GM23338 (cell line): ENCODE measurements at regions not wholly inside any gene's neighbourhood (a gene's known extent, or its start where the extent isn't known, plus 50 kb on each side); places are given as distances from the start of the nearest gene placed in this dataset.

ENCODE experiments used
- ATAC-seq: fragments of 200-7000 bp; cut with Tn5 transposase; 3 replicates; pipeline ENCODE4 v1.9.1; 2020
- DNase-seq: peaks from one replicate; pipeline ENCODE4 v3.0.0-alpha.2; 2015; ENCODE audit warnings: low spot score
- H2AFZ ChIP-seq: fragments of 200-600 bp; sonication (generic); 2 replicates; pipeline ENCODE4 v1.8.0; 2016; ENCODE audit warnings: antibody characterized with exemption, mild to moderate bottlenecking, moderate library complexity
- H3F3A ChIP-seq: fragments of 200-600 bp; sonication (generic); replicated peaks from 2 replicates; pipeline ENCODE4 v1.8.0; 2017; ENCODE audit warnings: antibody characterized with exemption, mixed run types, low read depth
- H3K27ac ChIP-seq: fragments of 200-600 bp; sonication (generic); 2 replicates; pipeline ENCODE4 v1.6.1; 2016; ENCODE audit warnings: low read depth
- H3K27me3 ChIP-seq: fragments of 200-600 bp; sonication (generic); 2 replicates; pipeline ENCODE4 v1.8.0; 2016; ENCODE audit warnings: mild to moderate bottlenecking, mixed run types, moderate library complexity; ENCODE audit not compliant: insufficient read depth
- H3K36me3 ChIP-seq: fragments of 200-600 bp; sonication (generic); 2 replicates; pipeline ENCODE4 v1.8.0; 2016; ENCODE audit warnings: mild to moderate bottlenecking; ENCODE audit not compliant: insufficient read depth
- H3K4me1 ChIP-seq: fragments of 200-600 bp; sonication (generic); 2 replicates; pipeline ENCODE4 v1.8.0; 2016; ENCODE audit warnings: mild to moderate bottlenecking, moderate library complexity; ENCODE audit not compliant: insufficient read depth
- H3K4me2 ChIP-seq: fragments of 200-600 bp; sonication (generic); 2 replicates; pipeline ENCODE4 v1.7.1; 2017; ENCODE audit warnings: mixed run types
- H3K4me3 ChIP-seq: fragments of 200-600 bp; sonication (generic); 2 replicates; pipeline ENCODE4 v1.6.1; 2016; ENCODE audit warnings: mixed run types
- H3K79me2 ChIP-seq: fragments of 200-600 bp; sonication (generic); replicated peaks from 2 replicates; pipeline ENCODE4 v1.8.0; 2017; ENCODE audit warnings: mild to moderate bottlenecking; ENCODE audit not compliant: insufficient read depth
- H3K9me2 ChIP-seq: fragments of 200-600 bp; sonication (generic); 2 replicates; pipeline ENCODE4 v1.8.0; 2017; ENCODE audit not compliant: insufficient read depth
- H4K20me1 ChIP-seq: fragments of 200-600 bp; sonication (generic); replicated peaks from 2 replicates; pipeline ENCODE4 v1.8.0; 2017; ENCODE audit warnings: mild to moderate bottlenecking; ENCODE audit not compliant: insufficient read depth
- H3K27ac Mint-ChIP-seq: 2 replicates; pipeline ENCODE4 v1.8.0; 2020; ENCODE audit warnings: inconsistent platforms, mild to moderate bottlenecking, moderate library complexity, mixed read lengths
- H3K27me3 Mint-ChIP-seq: 3 replicates; pipeline ENCODE4 v1.8.0; 2022; ENCODE audit warnings: low read depth, mild to moderate bottlenecking, moderate library complexity, mixed read lengths, inconsistent platforms; ENCODE audit not compliant: insufficient read depth, poor library complexity
- H3K36me3 Mint-ChIP-seq: 3 replicates; pipeline ENCODE4 v1.8.0; 2021; ENCODE audit warnings: low read depth, mild to moderate bottlenecking, inconsistent platforms, moderate library complexity, mixed read lengths
- H3K4me1 Mint-ChIP-seq: 3 replicates; pipeline ENCODE4 v1.8.0; 2020; ENCODE audit warnings: mild to moderate bottlenecking, inconsistent platforms, mixed read lengths
- H3K4me3 Mint-ChIP-seq: 3 replicates; pipeline ENCODE4 v1.8.0; 2021; ENCODE audit warnings: moderate library complexity, mild to moderate bottlenecking, inconsistent platforms, mixed read lengths
- H3K9me3 Mint-ChIP-seq: 3 replicates; pipeline ENCODE4 v1.8.0; 2020; ENCODE audit warnings: moderate library complexity, mild to moderate bottlenecking, inconsistent platforms, mixed read lengths
- EZH2 ChIP-seq: fragments of 200-600 bp; sonication (generic); IDR thresholded peaks from one replicate; pipeline ENCODE4 v1.8.0; 2017; ENCODE audit warnings: antibody characterized with exemption, mild to moderate bottlenecking, low read depth; ENCODE audit not compliant: unreplicated experiment
- EZH2phosphoT487 ChIP-seq: fragments of 200-600 bp; sonication (generic); IDR thresholded peaks from one replicate; pipeline ENCODE4 v1.8.1; 2018; ENCODE audit warnings: antibody characterized with exemption; ENCODE audit not compliant: unreplicated experiment
- POLR2AphosphoS5 ChIP-seq: IDR thresholded peaks from 2 replicates; pipeline ENCODE4 v1.6.1; 2016; ENCODE audit warnings: antibody characterized with exemption, low read depth
- STAT1 ChIP-seq: IDR thresholded peaks from one replicate; pipeline ENCODE4 v1.6.1; 2016; ENCODE audit warnings: antibody characterized with exemption; ENCODE audit not compliant: unreplicated experiment
- ZNF331 ChIP-seq: fragments of 250-450 bp; sonication (Bioruptor Pico); IDR thresholded peaks from 2 replicates; pipeline ENCODE4 v1.5.0; 2020; ENCODE audit warnings: low read depth, mild to moderate bottlenecking, moderate library complexity
- TF ChIP-seq, protein P1 (sequence below): fragments of 250-450 bp; sonication (Bioruptor Pico); IDR thresholded peaks from 2 replicates; pipeline ENCODE4 v1.5.0; 2020; ENCODE audit warnings: mild to moderate bottlenecking, moderate library complexity
- TF ChIP-seq, protein P2 (sequence below): IDR thresholded peaks from 2 replicates; pipeline ENCODE4 v1.6.1; 2016; ENCODE audit warnings: antibody characterized with exemption
- TF ChIP-seq, protein P3 (sequence below): IDR thresholded peaks from one replicate; pipeline ENCODE4 v1.6.1; 2018; ENCODE audit warnings: antibody characterized with exemption; ENCODE audit not compliant: unreplicated experiment

DNA sequence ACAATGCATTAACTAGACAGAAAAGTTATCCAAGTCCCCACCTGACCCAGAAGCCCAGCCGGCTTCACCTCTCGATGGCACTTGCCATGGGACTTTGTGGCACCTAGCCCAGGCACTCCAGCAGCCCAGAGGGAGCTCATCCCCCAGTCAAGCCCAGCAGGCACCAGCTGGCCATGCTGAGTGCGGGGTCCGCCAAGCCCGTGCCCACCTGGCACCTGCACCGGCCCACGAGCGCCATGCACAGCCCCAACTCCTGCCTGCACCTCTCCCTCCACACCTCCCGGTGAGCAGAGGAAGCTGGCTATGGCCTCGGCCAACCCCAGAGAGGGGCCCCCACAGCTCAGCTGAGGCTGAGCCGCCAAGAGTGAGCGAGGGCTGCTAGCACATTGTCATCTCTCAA lies 1759.1 kb downstream of the OLFM4 start:
- H3K27me3 Mint-ChIP-seq, result no peaks in the 10 kb centered on the region
- peaks cover 8% of the 10 kb centered on the region; the same call in 1 of the 3 replicates for H3K36me3 Mint-ChIP-seq
- H3K4me1 Mint-ChIP-seq, result no peaks in the 10 kb centered on the region
- ATAC-seq (no peak), DNase-seq (no peak)
- no peaks in the 10 kb centered on the region for H3K4me1 ChIP-seq
- H3K36me3 ChIP-seq, result no peaks in the 10 kb centered on the region
- H3K9me2 ChIP-seq, result 0 out of 2 replicates have a peak, but pooled peaks cover 6% of the 10 kb centered on the region
- H3K27me3 ChIP-seq, result no peaks in the 10 kb centered on the region
- TF ChIP-seq, protein P1, sequence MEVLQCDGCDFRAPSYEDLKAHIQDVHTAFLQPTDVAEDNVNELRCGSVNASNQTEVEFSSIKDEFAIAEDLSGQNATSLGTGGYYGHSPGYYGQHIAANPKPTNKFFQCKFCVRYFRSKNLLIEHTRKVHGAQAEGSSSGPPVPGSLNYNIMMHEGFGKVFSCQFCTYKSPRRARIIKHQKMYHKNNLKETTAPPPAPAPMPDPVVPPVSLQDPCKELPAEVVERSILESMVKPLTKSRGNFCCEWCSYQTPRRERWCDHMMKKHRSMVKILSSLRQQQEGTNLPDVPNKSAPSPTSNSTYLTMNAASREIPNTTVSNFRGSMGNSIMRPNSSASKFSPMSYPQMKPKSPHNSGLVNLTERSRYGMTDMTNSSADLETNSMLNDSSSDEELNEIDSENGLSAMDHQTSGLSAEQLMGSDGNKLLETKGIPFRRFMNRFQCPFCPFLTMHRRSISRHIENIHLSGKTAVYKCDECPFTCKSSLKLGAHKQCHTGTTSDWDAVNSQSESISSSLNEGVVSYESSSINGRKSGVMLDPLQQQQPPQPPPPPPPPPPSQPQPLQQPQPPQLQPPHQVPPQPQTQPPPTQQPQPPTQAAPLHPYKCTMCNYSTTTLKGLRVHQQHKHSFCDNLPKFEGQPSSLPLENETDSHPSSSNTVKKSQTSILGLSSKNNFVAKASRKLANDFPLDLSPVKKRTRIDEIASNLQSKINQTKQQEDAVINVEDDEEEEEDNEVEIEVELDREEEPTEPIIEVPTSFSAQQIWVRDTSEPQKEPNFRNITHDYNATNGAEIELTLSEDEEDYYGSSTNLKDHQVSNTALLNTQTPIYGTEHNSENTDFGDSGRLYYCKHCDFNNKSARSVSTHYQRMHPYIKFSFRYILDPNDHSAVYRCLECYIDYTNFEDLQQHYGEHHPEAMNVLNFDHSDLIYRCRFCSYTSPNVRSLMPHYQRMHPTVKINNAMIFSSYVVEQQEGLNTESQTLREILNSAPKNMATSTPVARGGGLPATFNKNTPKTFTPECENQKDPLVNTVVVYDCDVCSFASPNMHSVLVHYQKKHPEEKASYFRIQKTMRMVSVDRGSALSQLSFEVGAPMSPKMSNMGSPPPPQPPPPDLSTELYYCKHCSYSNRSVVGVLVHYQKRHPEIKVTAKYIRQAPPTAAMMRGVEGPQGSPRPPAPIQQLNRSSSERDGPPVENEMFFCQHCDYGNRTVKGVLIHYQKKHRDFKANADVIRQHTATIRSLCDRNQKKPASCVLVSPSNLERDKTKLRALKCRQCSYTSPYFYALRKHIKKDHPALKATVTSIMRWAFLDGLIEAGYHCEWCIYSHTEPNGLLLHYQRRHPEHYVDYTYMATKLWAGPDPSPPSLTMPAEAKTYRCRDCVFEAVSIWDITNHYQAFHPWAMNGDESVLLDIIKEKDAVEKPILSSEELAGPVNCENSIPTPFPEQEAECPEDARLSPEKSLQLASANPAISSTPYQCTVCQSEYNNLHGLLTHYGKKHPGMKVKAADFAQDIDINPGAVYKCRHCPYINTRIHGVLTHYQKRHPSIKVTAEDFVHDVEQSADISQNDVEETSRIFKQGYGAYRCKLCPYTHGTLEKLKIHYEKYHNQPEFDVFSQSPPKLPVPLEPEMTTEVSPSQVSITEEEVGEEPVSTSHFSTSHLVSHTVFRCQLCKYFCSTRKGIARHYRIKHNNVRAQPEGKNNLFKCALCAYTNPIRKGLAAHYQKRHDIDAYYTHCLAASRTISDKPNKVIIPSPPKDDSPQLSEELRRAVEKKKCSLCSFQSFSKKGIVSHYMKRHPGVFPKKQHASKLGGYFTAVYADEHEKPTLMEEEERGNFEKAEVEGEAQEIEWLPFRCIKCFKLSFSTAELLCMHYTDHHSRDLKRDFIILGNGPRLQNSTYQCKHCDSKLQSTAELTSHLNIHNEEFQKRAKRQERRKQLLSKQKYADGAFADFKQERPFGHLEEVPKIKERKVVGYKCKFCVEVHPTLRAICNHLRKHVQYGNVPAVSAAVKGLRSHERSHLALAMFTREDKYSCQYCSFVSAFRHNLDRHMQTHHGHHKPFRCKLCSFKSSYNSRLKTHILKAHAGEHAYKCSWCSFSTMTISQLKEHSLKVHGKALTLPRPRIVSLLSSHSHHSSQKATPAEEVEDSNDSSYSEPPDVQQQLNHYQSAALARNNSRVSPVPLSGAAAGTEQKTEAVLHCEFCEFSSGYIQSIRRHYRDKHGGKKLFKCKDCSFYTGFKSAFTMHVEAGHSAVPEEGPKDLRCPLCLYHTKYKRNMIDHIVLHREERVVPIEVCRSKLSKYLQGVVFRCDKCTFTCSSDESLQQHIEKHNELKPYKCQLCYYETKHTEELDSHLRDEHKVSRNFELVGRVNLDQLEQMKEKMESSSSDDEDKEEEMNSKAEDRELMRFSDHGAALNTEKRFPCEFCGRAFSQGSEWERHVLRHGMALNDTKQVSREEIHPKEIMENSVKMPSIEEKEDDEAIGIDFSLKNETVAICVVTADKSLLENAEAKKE, result no peak
- TF ChIP-seq EZH2phosphoT487 (no peak), POLR2AphosphoS5 (no peak), ZNF331 (CRISPR knock-in tag) (no peak), STAT1 (no peak), EZH2 (no peak)
- TF ChIP-seq, protein P2, sequence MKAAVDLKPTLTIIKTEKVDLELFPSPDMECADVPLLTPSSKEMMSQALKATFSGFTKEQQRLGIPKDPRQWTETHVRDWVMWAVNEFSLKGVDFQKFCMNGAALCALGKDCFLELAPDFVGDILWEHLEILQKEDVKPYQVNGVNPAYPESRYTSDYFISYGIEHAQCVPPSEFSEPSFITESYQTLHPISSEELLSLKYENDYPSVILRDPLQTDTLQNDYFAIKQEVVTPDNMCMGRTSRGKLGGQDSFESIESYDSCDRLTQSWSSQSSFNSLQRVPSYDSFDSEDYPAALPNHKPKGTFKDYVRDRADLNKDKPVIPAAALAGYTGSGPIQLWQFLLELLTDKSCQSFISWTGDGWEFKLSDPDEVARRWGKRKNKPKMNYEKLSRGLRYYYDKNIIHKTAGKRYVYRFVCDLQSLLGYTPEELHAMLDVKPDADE, result no peak
- TF ChIP-seq, protein P3, sequence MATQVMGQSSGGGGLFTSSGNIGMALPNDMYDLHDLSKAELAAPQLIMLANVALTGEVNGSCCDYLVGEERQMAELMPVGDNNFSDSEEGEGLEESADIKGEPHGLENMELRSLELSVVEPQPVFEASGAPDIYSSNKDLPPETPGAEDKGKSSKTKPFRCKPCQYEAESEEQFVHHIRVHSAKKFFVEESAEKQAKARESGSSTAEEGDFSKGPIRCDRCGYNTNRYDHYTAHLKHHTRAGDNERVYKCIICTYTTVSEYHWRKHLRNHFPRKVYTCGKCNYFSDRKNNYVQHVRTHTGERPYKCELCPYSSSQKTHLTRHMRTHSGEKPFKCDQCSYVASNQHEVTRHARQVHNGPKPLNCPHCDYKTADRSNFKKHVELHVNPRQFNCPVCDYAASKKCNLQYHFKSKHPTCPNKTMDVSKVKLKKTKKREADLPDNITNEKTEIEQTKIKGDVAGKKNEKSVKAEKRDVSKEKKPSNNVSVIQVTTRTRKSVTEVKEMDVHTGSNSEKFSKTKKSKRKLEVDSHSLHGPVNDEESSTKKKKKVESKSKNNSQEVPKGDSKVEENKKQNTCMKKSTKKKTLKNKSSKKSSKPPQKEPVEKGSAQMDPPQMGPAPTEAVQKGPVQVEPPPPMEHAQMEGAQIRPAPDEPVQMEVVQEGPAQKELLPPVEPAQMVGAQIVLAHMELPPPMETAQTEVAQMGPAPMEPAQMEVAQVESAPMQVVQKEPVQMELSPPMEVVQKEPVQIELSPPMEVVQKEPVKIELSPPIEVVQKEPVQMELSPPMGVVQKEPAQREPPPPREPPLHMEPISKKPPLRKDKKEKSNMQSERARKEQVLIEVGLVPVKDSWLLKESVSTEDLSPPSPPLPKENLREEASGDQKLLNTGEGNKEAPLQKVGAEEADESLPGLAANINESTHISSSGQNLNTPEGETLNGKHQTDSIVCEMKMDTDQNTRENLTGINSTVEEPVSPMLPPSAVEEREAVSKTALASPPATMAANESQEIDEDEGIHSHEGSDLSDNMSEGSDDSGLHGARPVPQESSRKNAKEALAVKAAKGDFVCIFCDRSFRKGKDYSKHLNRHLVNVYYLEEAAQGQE, result no peak
- H3K4me2 ChIP-seq, result no peak overlapping the region
- H3F3A ChIP-seq, result no peaks in the 10 kb centered on the region
- H3K27ac Mint-ChIP-seq, result no peak overlapping the region
- no peak overlapping the region for H3K4me3 Mint-ChIP-seq
- H2AFZ ChIP-seq, result no peak overlapping the region
- no peak overlapping the region for H3K4me3 ChIP-seq
- no peaks in the 10 kb centered on the region for H4K20me1 ChIP-seq
- peaks cover 13% of the 10 kb centered on the region for H3K9me3 Mint-ChIP-seq
- no peak overlapping the region for H3K27ac ChIP-seq
- no peaks in the 10 kb centered on the region for H3K79me2 ChIP-seq
